Stimulated activated CD4-positive, alpha-beta T cell treated with anti-CD3 and anti-CD28 coated beads, Interleukin-15, amount 100 ng/mL, for 48 hours (primary cell): ENCODE measurements at regions not wholly inside any gene's neighbourhood (a gene's known extent, or its start where the extent isn't known, plus 50 kb on each side); places are given as distances from the start of the nearest gene placed in this dataset.

ENCODE experiments used
- DNase-seq, 2 donors: peaks; one replicate each; pipeline ENCODE4 v3.0.0-alpha.2; 2020; ENCODE audit warnings: low read depth in 2 of 2

DNA sequence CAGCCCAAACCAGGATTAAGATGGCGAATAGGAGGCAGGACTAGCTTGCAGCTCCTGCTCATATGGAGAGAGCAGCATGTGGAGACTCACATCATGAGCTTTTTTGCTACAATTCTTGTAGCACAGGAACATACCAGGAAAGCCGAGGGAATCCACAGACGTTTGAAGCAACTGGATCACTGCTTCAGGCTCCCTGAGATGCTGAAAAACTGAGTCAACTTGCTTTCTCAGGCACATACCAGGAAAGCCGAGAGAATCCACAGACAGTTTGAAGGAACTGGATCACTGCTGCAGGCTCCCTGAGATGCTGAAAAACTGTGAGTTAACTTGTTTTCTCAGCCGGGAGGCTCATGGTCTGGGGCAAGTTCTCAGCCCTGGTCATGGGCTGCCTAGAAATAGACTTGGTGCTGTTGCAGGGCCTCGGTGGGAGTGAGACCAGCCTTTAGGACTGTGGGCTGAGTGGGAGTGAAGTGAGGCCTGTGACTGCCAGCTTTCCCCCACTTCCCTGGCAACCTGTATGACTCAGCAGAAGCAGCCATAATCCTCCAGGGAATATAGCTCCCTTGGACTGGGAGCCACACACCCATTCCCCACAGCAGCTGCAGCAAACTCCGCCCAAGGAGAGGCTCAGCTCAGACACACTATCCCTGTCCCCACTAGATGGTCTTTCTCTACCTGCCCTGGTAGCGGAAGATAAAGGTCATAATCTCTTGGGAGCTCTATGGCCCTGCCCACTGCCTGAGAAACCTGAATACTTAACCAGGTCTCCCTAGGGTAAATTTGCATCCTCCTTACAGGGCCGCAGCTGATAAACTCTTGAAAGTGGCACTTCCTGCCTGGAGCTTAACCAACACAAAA, 51.9 kb upstream of the PFN2 start:
- DNase-seq: no peak

DNA sequence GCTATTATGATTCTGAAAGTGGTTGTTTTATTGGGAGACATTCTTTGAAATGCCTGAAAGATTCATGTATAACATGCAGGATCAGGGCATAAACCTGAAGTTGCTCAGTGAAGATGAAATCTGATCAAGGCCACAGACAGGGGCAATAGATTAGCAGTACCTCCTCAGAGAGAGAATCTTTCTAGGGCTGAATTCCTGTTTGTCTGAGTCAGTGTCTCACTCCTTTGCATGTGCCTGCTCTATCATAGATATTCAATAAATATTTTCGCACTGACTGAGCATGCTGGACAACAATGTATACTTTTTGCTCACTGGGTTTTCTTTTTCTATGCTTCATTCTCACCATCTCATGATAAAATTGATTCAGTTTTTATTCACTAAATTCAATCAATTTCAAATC, 49.8 kb upstream of the PFN2 start:
- no peak for DNase-seq
